ENCODE measurements at regions not wholly inside any gene's neighbourhood (a gene's known extent, or its start where the extent isn't known, plus 50 kb on each side); places are given as distances from the start of the nearest gene placed in this dataset.

GRCh38 chr12:102687523-102687922 lies 207.2 kb upstream of the IGF1 start (continued):
- TF ChIP-seq, protein P1, sequence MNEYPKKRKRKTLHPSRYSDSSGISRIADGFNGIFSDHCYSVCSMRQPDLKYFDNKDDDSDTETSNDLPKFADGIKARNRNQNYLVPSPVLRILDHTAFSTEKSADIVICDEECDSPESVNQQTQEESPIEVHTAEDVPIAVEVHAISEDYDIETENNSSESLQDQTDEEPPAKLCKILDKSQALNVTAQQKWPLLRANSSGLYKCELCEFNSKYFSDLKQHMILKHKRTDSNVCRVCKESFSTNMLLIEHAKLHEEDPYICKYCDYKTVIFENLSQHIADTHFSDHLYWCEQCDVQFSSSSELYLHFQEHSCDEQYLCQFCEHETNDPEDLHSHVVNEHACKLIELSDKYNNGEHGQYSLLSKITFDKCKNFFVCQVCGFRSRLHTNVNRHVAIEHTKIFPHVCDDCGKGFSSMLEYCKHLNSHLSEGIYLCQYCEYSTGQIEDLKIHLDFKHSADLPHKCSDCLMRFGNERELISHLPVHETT (tag by site-specific recombination; IDR thresholded peaks at IDR 0.05) = no peak
- TF ChIP-seq ZFP3 (tag by site-specific recombination; IDR thresholded peaks at IDR 0.05; ENCODE audit: low read depth) (no peak), ZBTB20 (tag by site-specific recombination; IDR thresholded peaks at IDR 0.05) (no peak), ZNF16 (tag by site-specific recombination; IDR thresholded peaks at IDR 0.05; ENCODE audit: low read depth) (no peak), ATF2 (tag by site-specific recombination; IDR thresholded peaks at IDR 0.05; ENCODE audit: low read depth) (no peak), ZSCAN30 (tag by site-specific recombination; IDR thresholded peaks at IDR 0.05) (no peak), REST (tag by site-specific recombination; IDR thresholded peaks at IDR 0.05) (no peak)

DNA sequence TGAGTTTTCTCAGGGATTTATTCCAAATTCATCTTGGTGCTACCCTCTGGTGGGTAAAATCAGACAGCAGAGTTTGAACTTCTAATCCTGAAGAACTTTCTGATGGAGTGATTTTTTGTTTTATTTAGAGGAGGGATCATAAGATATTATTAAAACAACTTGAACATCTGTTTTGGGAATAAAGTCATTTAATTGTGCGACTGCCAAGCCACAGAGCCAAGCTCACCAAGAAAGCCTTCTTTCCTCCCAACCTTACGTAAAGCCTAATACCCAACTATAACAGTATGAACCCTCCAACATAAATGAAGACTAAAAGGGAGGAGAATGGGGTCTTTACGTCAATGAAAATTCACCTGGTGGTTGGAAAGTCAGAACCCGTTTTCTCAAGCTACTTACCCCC lies 205.5 kb upstream of the IGF1 start:
- no peaks in the 10 kb centered on the region for H3K4me1 ChIP-seq (ENCODE audit: control insufficient read depth, insufficient read depth, low read length)
- ChIA-PET CTCF (no interaction called here), POLR2A (no interaction called here)
- H3K9me3 ChIP-seq (ENCODE audit: control insufficient read depth, insufficient read depth, low read depth, low read length) = no peaks in the 10 kb centered on the region
- H3K4me3 ChIP-seq (ENCODE audit: low read depth, low read length) = no peak overlapping the region
- H3K27ac ChIP-seq (ENCODE audit: extremely low read depth, low read depth, low read length) = no peak overlapping the region
- no peaks in the 10 kb centered on the region for H3K36me3 ChIP-seq (ENCODE audit: control insufficient read depth in 2 of 2, insufficient read depth in 1 of 2, low read length in 2 of 2)
- no peak for TF ChIP-seq ZNF202 (tag by site-specific recombination; IDR thresholded peaks at IDR 0.05; ENCODE audit: borderline replicate concordance)
- TF ChIP-seq HIC1 (tag by site-specific recombination; IDR thresholded peaks at IDR 0.05) = no peak
- TF ChIP-seq, protein P2, sequence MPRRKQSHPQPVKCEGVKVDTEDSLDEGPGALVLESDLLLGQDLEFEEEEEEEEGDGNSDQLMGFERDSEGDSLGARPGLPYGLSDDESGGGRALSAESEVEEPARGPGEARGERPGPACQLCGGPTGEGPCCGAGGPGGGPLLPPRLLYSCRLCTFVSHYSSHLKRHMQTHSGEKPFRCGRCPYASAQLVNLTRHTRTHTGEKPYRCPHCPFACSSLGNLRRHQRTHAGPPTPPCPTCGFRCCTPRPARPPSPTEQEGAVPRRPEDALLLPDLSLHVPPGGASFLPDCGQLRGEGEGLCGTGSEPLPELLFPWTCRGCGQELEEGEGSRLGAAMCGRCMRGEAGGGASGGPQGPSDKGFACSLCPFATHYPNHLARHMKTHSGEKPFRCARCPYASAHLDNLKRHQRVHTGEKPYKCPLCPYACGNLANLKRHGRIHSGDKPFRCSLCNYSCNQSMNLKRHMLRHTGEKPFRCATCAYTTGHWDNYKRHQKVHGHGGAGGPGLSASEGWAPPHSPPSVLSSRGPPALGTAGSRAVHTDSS (tag by site-specific recombination; IDR thresholded peaks at IDR 0.05) = no peak
- no peak for TF ChIP-seq ZSCAN23 (tag by site-specific recombination; IDR thresholded peaks at IDR 0.05)
- TF ChIP-seq, protein P3, sequence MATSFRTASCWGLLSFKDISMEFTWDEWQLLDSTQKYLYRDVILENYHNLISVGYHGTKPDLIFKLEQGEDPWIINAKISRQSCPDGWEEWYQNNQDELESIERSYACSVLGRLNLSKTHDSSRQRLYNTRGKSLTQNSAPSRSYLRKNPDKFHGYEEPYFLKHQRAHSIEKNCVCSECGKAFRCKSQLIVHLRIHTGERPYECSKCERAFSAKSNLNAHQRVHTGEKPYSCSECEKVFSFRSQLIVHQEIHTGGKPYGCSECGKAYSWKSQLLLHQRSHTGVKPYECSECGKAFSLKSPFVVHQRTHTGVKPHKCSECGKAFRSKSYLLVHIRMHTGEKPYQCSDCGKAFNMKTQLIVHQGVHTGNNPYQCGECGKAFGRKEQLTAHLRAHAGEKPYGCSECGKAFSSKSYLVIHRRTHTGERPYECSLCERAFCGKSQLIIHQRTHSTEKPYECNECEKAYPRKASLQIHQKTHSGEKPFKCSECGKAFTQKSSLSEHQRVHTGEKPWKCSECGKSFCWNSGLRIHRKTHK (tag by site-specific recombination; IDR thresholded peaks at IDR 0.05) = no peak
- TF ChIP-seq ZFP41 (tag by site-specific recombination; IDR thresholded peaks at IDR 0.05; ENCODE audit: borderline replicate concordance) = no peak
- no peak for TF ChIP-seq ZNF530 (tag by site-specific recombination; IDR thresholded peaks at IDR 0.05; ENCODE audit: low read depth)
- TF ChIP-seq, protein P4, sequence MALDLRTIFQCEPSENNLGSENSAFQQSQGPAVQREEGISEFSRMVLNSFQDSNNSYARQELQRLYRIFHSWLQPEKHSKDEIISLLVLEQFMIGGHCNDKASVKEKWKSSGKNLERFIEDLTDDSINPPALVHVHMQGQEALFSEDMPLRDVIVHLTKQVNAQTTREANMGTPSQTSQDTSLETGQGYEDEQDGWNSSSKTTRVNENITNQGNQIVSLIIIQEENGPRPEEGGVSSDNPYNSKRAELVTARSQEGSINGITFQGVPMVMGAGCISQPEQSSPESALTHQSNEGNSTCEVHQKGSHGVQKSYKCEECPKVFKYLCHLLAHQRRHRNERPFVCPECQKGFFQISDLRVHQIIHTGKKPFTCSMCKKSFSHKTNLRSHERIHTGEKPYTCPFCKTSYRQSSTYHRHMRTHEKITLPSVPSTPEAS (tag by site-specific recombination; IDR thresholded peaks at IDR 0.05) = no peak
- no peak for TF ChIP-seq ZNF843 (tag by site-specific recombination; IDR thresholded peaks at IDR 0.05)
- TF ChIP-seq ZNF121 (tag by site-specific recombination; IDR thresholded peaks at IDR 0.05) = no peak
- TF ChIP-seq BCL11A (tag by site-specific recombination; IDR thresholded peaks at IDR 0.05; ENCODE audit: low read depth) = no peak
